NCI-H1092 (cell line): ENCODE measurements at regions not wholly inside any gene's neighbourhood (a gene's known extent, or its start where the extent isn't known, plus 50 kb on each side); places are given as distances from the start of the nearest gene placed in this dataset.

Source experiments
- DNase-seq: peaks from one replicate; lab custom pipeline; 2025; lab: John Stamatoyannopoulos, UW

DNA sequence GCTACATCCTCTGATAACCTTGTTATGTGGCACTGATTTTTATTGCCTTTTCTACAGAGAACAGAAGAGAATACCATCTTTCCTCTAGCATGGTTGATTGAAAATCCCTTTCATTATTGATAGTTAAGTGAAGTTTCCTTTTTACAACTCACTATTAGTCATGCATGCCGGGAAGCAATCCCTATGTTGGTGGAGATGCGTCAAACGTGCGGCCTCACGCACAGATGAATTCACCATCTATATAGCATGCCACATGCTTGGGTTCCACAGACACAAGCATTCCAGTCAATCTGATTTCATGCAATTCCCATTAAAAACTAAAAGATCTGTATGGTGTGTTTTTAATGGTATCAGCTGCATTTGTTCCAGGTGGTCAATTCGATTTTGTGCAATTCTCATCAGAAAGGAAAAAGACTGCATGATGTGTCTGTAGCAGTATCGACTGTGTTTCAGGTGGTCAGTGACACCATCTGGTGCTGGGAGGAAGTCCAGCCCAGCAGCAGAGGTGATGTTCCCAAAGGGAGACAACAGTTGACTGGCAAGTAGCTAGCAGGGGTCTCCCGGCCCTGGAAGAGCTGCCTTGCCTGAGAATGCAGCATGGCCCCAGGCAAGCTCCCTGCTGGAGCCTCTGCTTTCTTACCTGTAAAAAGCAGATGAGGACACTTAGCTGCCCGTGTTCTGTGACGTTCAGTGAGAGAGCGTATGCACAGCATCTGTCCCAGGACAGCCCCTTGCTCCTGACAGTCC lies 151.3 kb upstream of the NCK2 start:
- no peak for DNase-seq

DNA sequence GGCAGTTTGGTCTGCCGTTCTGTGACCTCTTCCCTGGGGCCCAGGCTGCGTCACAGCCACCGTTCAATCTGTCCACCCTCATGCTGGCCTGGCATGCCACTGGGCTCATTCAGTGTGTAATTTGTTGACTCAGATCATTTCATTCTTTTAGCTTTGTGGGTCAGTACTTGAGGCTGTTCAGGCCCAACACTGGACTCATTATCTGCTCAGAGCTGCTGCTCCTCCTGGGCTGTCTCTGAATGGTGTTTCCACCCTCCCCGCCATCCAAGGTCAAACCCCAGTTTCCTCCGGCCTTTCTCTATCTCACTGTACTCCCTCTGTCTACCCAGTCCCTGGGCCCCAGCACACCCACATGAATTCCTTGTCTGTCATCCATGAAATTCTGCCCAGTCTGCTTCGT lies 152.4 kb upstream of the NCK2 start:
- no peak for DNase-seq

GRCh38 chr2:105590780-105591660 lies 153.7 kb upstream of the NCK2 start:
- no peak for DNase-seq

- no peak for DNase-seq
These were observed 156.1 kb upstream of the NCK2 start for GRCh38 chr2:105588581-105588980.

GRCh38 chr2:105587637-105588036 lies 157.1 kb upstream of the NCK2 start:
- no peak for DNase-seq

DNA sequence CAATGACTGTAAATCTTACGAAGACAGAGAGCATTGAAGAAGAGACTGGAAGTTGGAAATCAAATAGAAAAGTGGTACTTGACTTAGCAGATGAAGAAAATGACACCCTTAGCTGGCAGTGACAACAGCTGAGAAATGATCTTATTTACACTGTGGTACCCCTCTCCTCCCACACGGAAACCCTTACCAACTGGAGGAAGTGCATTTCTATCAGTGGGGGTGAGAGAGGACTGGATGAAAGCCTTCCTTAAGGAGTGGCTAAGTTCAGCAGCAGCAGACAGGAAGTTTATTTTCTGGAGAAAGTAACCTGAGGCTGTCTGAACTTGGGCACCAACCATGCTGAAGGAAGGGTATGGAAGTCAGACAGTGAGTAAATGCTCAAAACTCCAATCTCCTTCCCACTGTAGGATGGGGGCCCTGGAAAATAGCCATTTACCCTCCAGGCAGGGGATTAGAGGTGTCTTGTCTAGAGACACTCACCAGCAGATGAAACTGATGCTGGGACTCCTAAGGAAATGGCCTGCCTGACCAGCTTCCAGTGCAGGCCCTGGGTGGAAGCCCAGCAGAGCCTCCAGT lies 160.2 kb upstream of the NCK2 start:
- no peak for DNase-seq

DNA sequence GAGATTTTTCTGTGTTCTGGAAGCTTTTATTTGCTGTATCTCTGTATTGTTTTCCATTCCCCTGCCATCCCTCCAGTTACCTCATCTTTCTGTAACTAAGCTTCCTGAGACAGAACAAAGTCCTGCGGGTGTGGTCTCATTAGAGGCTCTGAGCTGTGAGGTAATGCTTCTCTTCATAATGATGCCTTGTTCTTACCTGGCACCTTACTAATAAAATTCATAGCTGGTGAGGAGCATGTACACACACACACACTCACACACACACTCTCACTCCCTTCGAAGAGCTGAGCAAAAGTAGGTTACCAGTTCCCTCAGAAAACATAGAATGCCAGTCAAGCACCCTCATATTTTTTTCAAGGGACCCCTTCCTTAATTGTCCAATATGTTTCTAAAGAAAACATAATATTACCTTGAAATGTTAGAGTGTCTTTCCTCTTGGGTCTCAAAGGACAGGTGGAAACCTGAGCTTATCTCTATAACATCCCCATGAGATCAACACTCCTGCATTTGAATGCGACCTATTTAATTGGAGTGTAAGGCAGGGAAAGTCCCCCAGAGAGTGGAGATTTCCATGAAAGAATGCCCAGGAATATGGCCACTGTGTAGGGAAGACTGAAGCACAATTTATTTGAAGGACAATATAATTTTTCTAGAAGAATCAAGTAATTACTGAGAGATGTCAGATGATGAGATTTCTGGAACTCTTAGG lies 161.6 kb upstream of the NCK2 start:
- no peak for DNase-seq

- DNase-seq: no peak
These were observed 163.2 kb upstream of the NCK2 start for GRCh38 chr2:105581555-105581944.

GRCh38 chr2:105580870-105581554 lies 163.7 kb upstream of the NCK2 start:
- DNase-seq: no peak

DNA sequence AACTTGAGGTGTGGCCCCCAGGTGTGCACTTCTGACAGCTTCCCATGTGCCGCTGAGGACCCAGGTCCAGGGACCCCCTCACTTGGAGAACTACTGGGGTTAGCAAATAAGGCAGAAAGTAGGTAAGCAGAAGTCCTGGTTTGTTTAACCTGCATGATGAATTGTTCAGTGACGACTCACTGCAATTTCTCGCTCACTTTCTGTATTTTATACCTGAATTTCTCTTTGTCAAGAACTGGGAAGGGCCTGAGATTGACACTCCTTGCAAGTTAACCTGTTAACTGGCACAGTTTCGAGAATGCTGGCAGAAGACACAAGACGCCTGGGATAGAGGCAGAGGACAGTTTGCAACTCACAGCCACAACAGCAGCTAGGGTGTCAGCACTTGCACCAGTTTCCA lies 164.5 kb upstream of the NCK2 start:
- DNase-seq: no peak

DNA sequence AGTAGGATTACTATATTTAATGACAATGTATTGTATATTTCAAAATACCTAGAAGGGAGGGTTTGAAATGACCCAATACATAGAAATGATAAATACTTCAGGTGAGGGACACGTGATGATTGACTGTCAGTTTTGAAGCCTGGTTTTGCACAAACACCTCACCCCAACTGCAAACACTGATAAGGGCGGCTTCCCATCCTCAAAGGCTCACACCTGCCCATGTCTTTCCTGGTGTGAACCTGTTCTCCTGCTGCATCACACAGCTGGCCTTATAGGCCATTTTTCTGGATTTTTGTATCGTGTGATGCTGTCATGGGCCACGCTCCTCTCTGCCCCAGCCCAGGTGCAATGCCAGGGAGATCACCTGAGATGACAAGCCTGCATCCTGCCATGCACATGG lies 166.5 kb upstream of the NCK2 start:
- no peak for DNase-seq

- no peak for DNase-seq
These were observed 166.9 kb upstream of the NCK2 start for GRCh38 chr2:105577762-105578161.

GRCh38 chr2:105576440-105577241 lies 168.1 kb upstream of the NCK2 start:
- no peak for DNase-seq

DNA sequence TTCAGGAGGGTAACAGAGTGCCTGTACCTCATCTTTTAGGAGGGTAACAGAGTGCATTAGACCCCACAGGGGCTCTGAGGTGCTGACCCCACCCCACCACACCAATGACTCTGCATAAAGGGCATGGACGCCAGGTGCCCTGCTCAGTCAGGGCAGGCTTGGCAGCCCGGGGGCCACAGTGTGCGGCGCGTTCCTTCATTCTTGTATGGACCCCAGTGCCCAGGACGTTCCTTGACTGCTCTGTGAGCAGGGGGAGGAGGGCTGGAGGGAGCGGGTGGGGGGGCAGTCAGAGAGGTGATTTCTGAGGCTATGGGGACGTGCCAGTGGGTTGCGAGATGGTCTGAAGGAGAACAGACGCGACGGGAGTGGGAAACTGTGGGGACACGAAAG lies 168.7 kb upstream of the NCK2 start:
- DNase-seq: no peak

GRCh38 chr2:105575499-105576025 lies 169.2 kb upstream of the NCK2 start:
- DNase-seq: no peak

DNA sequence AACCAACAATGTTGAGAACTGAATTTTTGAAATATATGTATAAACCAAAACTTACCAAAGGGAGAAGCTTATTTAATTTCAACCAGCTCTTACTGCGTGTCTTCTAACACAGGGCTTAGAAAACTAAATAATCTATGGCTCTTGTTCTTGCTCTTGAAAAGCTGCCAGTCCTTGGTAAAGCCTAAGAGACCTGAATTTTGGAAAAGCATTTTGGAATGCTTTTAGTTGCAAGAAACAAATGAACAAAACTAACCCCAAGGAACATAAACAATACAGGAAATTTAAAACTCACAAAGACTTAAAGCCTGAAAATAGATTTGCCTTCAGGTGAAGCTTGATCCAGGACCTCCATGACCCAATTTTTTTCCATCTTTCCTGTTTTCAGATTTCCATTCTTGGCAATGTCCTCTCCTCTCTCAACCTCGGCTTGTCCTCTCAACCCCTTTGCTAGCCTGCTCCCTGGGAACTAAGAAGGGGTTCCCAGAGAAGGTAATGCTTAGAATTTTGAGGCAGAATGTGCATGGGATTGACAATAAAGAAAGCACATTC lies 169.8 kb upstream of the NCK2 start:
- no peak for DNase-seq

GRCh38 chr2:105573910-105574655 lies 170.6 kb upstream of the NCK2 start:
- peak; percentile 8 for DNase-seq

DNA sequence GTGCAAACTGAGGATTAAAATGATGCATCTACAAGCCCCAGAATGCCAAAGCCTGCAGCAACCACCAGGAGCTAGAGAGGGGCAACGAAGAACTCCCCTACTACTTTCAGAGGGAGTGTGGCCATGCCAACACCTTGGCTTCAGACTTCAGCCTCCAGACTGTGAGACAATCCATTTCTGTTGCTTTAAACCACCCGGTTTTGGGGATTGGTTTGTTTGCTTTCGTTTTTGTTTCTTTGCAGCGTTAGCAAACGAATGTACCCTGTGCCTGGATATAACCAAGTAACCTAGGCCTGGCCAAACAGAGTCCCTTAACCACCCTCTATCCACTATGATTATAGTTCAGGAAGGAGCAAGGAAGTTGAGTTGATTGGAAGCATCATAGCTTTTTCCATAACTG lies 171.2 kb upstream of the NCK2 start:
- DNase-seq: no peak

DNA sequence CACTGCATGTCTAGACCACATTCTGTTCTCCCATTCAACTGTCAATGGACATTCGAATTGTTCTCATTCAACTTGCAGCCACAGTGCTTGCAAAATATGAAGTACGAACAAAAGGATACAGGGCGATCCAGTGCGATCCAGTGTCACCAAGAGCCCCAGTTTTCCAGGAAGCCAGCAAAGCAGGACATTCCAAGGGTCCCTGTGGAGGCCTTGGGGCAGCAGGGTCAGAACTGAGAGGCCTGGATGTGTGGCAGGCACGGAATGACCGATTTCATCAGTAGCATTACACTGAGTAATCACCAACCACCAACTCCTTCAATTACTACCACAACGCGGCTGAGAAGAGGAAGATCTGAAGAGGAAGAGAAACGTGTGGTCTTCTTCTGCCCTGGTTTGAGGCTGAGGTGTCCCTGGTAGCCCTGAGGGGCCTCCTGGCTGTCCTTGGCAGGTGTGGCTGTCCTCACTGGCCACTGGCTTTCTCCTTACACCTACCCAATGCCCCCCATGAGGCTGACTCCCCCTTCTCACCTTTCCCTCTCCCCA lies 172.7 kb upstream of the FHL2 start:
- DNase-seq: no peak
